ENCODE measurements at regions not wholly inside any gene's neighbourhood (a gene's known extent, or its start where the extent isn't known, plus 50 kb on each side); places are given as distances from the start of the nearest gene placed in this dataset.
"Not testable (repeated sequence)": the region's sequence is repeated elsewhere in the genome, so short reads cannot be mapped to it uniquely, and the experiment has no call there.

DNA sequence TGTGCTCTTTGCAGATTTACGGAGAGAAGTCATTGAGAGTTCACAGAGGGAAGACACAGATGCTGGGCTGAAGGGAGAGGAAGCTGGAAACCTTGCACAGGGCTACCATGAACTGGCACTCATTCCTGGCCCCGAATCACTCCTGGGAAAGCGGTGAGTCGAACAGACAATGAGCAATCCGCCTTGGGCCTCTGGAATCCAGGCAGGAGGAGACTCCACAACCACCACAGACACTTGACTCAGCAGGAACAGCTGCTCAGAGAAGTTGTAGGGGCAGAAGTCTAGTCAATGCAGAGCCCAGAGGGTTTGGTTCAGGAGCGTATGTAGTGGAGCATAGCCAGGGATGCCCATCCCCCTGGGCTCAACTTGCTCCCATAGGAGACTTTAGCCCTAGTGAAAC, 62.8 kb upstream of the GRIA3 start:
- Histone ChIP-seq H4K20me1 (ENCODE audit: insufficient read depth, low read length) (no peaks in the 10 kb centered on the region), H3K36me3 (replicated peaks; ENCODE audit: insufficient read depth, low read length) (no peaks in the 10 kb centered on the region), H3K9me3 (replicated peaks; ENCODE audit: insufficient read depth, low read length) (no peaks in the 10 kb centered on the region), H3K79me2 (ENCODE audit: low read length) (no peaks in the 10 kb centered on the region), H3K4me2 (ENCODE audit: low read depth, low read length) (no peak overlapping the region), H3K9me2 (replicated peaks; ENCODE audit: insufficient read depth, low read length) (no peaks in the 10 kb centered on the region), H3K4me3 (ENCODE audit: low read length) (no peak overlapping the region), H2AFZ (ENCODE audit: low read length) (no peak overlapping the region), H3K27ac (ENCODE audit: low read length) (no peak overlapping the region), H3K9ac (ENCODE audit: low read length) (no peak overlapping the region), H3F3A (ENCODE audit: insufficient read depth, low read length) (no peaks in the 10 kb centered on the region), H3K4me1 (ENCODE audit: low read length) (no peaks in the 10 kb centered on the region), H3K27me3 (replicated peaks; ENCODE audit: insufficient read depth, low read length) (no peaks in the 10 kb centered on the region)
- DNase-seq: no peak
- TF ChIP-seq EZH2 (optimal IDR thresholded peaks at IDR 0.05; ENCODE audit: low read depth, low read length) (no peak), EZH2phosphoT487 (IDR thresholded peaks at IDR 0.05; ENCODE audit: low read length) (no peak)
- TF ChIP-seq, protein P1, sequence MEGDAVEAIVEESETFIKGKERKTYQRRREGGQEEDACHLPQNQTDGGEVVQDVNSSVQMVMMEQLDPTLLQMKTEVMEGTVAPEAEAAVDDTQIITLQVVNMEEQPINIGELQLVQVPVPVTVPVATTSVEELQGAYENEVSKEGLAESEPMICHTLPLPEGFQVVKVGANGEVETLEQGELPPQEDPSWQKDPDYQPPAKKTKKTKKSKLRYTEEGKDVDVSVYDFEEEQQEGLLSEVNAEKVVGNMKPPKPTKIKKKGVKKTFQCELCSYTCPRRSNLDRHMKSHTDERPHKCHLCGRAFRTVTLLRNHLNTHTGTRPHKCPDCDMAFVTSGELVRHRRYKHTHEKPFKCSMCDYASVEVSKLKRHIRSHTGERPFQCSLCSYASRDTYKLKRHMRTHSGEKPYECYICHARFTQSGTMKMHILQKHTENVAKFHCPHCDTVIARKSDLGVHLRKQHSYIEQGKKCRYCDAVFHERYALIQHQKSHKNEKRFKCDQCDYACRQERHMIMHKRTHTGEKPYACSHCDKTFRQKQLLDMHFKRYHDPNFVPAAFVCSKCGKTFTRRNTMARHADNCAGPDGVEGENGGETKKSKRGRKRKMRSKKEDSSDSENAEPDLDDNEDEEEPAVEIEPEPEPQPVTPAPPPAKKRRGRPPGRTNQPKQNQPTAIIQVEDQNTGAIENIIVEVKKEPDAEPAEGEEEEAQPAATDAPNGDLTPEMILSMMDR (IDR thresholded peaks at IDR 0.05; ENCODE audit: low read length): no peak

DNA sequence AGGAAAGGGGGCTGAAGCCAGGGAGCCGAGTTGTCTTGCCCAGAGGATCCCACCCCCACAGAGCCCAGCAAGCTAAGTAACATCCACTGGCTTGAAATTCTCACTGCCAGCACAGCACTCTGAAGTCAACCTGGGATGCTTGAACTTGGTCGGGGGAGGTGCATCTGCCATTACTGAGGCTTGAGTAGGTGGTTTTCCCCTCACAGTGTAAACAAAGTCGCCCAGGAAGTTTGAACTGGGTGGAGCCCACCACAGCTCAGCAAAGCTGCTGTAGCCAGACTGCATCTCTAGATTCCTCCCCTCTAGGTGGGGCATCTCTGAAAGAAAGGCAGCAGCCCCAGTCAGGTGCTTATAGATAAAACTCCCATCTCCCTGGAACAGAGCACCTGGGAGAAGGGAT, 54.3 kb upstream of the GRIA3 start:
- H3K9me3 ChIP-seq (replicated peaks; ENCODE audit: insufficient read depth, low read length); H3K9ac ChIP-seq (ENCODE audit: low read length); H3K27ac ChIP-seq (ENCODE audit: low read length); H4K20me1 ChIP-seq (ENCODE audit: insufficient read depth, low read length); H3K4me2 ChIP-seq (ENCODE audit: low read depth, low read length); H3K36me3 ChIP-seq (replicated peaks; ENCODE audit: insufficient read depth, low read length); H3F3A ChIP-seq (ENCODE audit: insufficient read depth, low read length); H3K4me1 ChIP-seq (ENCODE audit: low read length); DNase-seq; H3K9me2 ChIP-seq (replicated peaks; ENCODE audit: insufficient read depth, low read length); H3K27me3 ChIP-seq (replicated peaks; ENCODE audit: insufficient read depth, low read length); H3K4me3 ChIP-seq (ENCODE audit: low read length); H2AFZ ChIP-seq (ENCODE audit: low read length); H3K79me2 ChIP-seq (ENCODE audit: low read length): not testable (repeated sequence)
